Hematopoietic multipotent progenitor cell (in vitro differentiated cells): ENCODE measurements at regions not wholly inside any gene's neighbourhood (a gene's known extent, or its start where the extent isn't known, plus 50 kb on each side); places are given as distances from the start of the nearest gene placed in this dataset.

Experiments used
- DNase-seq, 3 donors: peaks; one replicate each; pipeline ENCODE4 v3.0.0-alpha.2; 2011 to 2015; ENCODE audit warnings: low read depth in 2 of 3, low spot score in 2 of 3

- DNase-seq = no peak
These were observed 299.3 kb upstream of the GYPC start for GRCh38 chr2:126356631-126357030.

DNA sequence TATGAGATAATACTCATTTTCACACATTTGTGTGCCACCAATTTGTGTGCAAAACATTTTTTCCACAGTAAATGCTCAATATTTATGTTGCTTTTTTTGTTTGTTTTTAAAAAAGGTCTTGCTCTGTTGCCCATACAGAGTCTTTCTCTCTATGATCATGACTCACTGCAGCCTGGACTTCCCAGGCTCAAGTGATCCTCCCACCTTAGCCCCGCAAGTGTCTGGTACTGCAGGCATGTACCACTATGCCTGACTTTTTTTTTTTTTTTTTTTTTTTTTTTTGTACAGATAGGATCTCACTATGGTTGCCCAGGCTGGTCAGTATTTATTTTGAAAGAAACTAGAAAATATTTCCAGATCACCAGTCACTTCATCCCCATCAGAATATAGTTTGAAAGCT, 297.8 kb upstream of the GYPC start:
- no peak for DNase-seq

GRCh38 chr2:126359494-126359893, 296.5 kb upstream of the GYPC start:
- peak in 1 of 3 donors; percentile 3 for DNase-seq

- DNase-seq = no peak
These were observed 288.6 kb upstream of the GYPC start for GRCh38 chr2:126367361-126367760.

GRCh38 chr2:126368758-126369157, 287.2 kb upstream of the GYPC start:
- DNase-seq = peak in 2 of 3 donors; percentile 3 to 8

DNA sequence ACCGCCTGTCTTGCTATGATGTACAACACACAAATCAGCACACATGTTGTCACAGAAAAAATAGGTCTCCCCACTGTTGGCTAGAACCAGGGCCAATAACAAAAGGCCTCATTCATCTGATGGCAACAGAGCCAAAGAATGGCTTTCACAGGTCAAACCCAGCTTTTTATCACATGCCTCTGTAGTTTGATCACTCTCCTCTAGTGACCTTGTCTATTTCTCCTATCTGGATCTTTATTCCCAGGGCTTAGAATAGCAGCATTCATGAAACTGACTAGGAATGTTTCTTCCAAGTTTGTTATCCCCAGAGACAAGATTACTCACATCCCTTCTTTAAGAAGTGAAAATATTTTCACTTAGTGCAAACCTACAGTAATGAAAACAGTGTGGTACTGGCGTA, 285.8 kb upstream of the GYPC start:
- no peak for DNase-seq

DNA sequence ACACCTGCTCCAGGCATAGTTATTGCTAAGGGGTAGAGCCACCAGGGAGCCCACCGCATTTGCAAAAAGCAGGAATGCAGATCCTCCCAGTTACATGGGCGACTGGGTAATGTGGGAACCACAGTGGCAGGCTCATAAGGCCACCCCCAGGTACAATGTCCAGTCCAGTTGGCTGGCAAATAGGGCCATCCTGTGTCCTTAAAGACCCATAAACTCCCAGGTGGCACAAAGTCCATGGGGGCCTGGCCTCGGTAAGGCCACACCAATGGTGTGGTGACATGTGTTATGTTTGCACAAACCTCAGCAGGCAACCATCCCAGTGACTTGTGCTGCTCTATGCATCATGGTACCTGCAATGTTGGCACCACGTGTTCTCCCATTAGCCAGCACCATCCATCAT, 283.6 kb upstream of the GYPC start:
- no peak for DNase-seq

- DNase-seq = no peak
These were observed 277.8 kb upstream of the GYPC start for GRCh38 chr2:126378176-126378575.

- no peak for DNase-seq
These were observed 274.9 kb upstream of the GYPC start for GRCh38 chr2:126381091-126381490.

DNA sequence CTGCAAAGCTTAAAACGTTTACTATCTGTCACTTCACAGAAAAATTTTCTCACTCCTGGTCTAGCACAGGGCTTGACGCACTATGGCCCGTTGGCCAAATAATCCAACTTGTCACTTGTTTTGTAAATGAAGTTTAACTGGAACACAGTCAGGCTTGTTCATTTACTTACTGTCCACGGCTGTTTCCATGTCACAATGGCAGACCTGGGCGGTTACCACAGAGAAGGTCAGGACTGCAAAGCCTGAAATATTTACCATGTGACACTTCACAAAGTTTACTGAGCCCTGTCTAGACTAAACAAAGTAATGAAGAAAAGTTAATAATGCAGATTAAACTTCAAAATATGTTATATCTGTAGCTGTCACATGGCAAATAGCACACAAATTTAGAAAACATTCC, 273.0 kb upstream of the GYPC start:
- DNase-seq = no peak

DNA sequence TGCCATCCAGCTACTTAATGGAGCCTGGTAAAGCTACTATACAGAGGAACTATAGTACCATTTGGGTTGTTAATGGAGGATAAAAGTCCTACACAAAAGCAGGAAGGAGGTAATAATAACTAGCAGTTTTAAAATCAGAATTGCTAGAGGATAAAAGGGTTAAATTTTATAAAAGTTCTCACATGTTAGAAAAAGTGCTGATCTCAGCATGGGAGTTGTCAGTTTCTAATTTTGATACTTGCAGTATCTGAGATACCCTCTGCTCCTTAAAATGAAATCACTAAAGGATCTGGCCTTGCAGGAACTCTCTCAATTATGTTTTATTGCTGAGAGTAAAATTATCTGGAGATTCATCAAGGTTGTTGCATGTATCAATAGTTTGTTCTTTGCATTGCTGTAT, 272.2 kb upstream of the GYPC start:
- no peak for DNase-seq

GRCh38 chr2:126385441-126385840, 270.5 kb upstream of the GYPC start:
- no peak for DNase-seq

DNA sequence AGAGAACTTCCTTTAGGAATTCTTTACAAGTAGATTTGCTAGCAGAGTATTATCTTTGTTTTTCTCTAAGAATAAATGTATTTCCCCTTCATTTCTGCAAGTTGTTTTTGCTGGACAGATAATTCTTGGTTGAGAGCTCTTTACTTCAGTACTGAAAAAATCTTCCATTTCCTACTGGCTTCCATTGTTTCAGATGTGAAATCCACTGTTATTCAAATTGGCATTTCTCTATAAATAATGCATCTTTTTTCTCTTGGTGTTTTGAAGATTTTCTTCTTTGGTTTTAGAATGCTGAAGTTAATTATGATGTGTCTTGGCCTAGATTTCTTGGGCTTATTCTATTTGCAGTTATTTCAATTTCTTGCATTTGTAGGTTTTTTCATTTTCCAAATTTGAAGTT, 270.0 kb upstream of the GYPC start:
- no peak for DNase-seq

- no peak for DNase-seq
These were observed 266.5 kb upstream of the GYPC start for GRCh38 chr2:126389446-126389845.

DNA sequence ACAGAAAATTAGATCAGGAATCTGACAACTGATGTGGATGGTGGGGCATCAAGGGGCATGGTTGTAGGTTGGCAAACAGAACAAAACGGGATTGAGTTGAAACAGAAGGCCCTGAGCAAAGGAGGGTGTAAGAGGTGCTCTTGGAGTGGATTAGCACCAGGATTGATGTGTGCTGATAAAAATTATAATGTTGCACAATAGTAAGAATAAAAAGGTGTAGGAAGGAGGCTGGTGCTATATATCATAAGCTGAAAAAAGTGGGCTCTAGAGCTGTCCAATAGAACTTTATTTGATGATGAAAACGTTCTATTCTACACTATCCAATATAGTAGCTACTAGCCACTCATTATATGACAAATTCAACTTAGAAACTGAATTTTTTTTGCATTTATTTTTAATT, 263.1 kb upstream of the GYPC start:
- DNase-seq = no peak

- DNase-seq = peak in 1 of 3 donors; percentile 21
These were observed 257.0 kb upstream of the GYPC start for GRCh38 chr2:126399001-126399400.

GRCh38 chr2:126403039-126403628, 252.8 kb upstream of the GYPC start:
- no peak for DNase-seq

- DNase-seq = no peak
These were observed 249.7 kb upstream of the GYPC start for GRCh38 chr2:126406267-126406666.

GRCh38 chr2:126408671-126409070, 247.3 kb upstream of the GYPC start:
- DNase-seq = no peak

- DNase-seq = no peak
These were observed 246.1 kb upstream of the GYPC start for GRCh38 chr2:126409850-126410249.

DNA sequence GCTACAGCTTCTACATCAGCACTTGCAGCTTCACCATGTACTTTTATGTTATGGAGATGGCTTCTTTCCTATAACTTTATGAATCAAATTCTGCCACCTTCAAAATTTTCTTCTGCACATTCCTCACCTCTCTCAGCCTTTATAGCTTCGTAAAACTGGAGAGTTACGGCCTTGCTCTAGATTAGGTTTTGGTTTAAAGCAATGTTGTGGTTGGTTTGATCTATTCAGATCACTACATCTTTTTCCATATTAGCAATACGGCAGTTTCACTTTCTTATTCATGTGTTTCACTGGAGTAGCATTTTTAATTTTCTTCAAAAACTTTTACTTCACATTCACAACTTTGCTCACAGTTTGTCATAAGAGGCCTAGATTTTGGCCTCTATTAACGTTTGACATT, 242.9 kb upstream of the GYPC start:
- no peak for DNase-seq

- no peak for DNase-seq
These were observed 236.6 kb upstream of the GYPC start for GRCh38 chr2:126419403-126419802.

DNA sequence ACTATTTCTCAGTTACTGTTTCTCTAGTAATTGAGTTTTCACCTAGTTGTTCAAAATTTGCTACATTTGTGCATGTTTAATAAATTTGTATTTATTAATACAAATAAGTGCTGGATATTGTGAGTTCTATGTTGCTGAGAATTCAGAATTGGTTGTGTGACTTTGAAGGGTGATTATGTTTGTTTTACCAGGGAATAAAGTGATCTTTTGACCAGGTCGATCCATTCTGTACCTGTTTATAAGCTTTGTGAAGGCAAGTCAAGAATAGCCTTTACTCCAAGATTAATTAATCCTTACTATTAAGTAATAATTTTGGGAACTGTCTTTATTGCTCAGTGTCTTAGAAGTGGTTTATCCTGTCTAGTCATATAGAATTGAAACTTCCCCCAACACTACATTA, 230.0 kb upstream of the GYPC start:
- no peak for DNase-seq
